ENCODE measurements at regions not wholly inside any gene's neighbourhood (a gene's known extent, or its start where the extent isn't known, plus 50 kb on each side); places are given as distances from the start of the nearest gene placed in this dataset.

- H3K27me3 Mint-ChIP-seq = peaks cover 47% of the 10 kb centered on the region
- H3K4me1 Mint-ChIP-seq (ENCODE audit: low read depth) = peaks cover 4% of the 10 kb centered on the region
- no peaks in the 10 kb centered on the region for H3K36me3 Mint-ChIP-seq (ENCODE audit: insufficient read depth)
Measured at GRCh38 chr1:34372891-34373290, 196.2 kb downstream of the C1orf94 start.

GRCh38 chr1:34373912-34374311 is 197.2 kb downstream of the C1orf94 start:
- H3K4me3 Mint-ChIP-seq (ENCODE audit: low read depth) = no peak overlapping the region
- H3K27me3 Mint-ChIP-seq = peaks cover 46% of the 10 kb centered on the region
- H3K36me3 Mint-ChIP-seq (ENCODE audit: insufficient read depth) = no peaks in the 10 kb centered on the region
- no peak overlapping the region for H3K27ac Mint-ChIP-seq
- peaks cover 5% of the 10 kb centered on the region for H3K4me1 Mint-ChIP-seq (ENCODE audit: low read depth)
- no peak for DNase-seq (ENCODE audit: low spot score, unreplicated experiment)
- H3K9me3 Mint-ChIP-seq (ENCODE audit: low read depth) = no peaks in the 10 kb centered on the region
- no peak for TF ChIP-seq CTCF (IDR thresholded peaks at IDR 0.05; ENCODE audit: unreplicated experiment)

More at GRCh38 chr1:34372891-34373290, 196.2 kb downstream of the C1orf94 start:
- Mint-ChIP-seq H3K27ac (no peak overlapping the region), H3K9me3 (ENCODE audit: low read depth) (no peaks in the 10 kb centered on the region), H3K4me3 (ENCODE audit: low read depth) (no peak overlapping the region)
- TF ChIP-seq CTCF (IDR thresholded peaks at IDR 0.05; ENCODE audit: unreplicated experiment) = no peak
- DNase-seq (ENCODE audit: low spot score, unreplicated experiment) = no peak

- Mint-ChIP-seq H3K27me3 (peaks cover 39% of the 10 kb centered on the region), H3K27ac (no peak overlapping the region), H3K4me1 (ENCODE audit: low read depth) (peaks cover 22% of the 10 kb centered on the region), H3K9me3 (ENCODE audit: low read depth) (no peaks in the 10 kb centered on the region), H3K4me3 (ENCODE audit: low read depth) (no peak overlapping the region), H3K36me3 (ENCODE audit: insufficient read depth) (no peaks in the 10 kb centered on the region)
- DNase-seq (ENCODE audit: low spot score, unreplicated experiment) = no peak
- TF ChIP-seq CTCF (IDR thresholded peaks at IDR 0.05; ENCODE audit: unreplicated experiment) = no peak
Measured at GRCh38 chr1:34376531-34376930, 199.8 kb downstream of the C1orf94 start.

- Mint-ChIP-seq H3K9me3 (ENCODE audit: low read depth) (no peaks in the 10 kb centered on the region), H3K4me1 (ENCODE audit: low read depth) (peaks cover 22% of the 10 kb centered on the region), H3K27ac (no peak overlapping the region), H3K27me3 (peaks cover 34% of the 10 kb centered on the region), H3K4me3 (ENCODE audit: low read depth) (no peak overlapping the region), H3K36me3 (ENCODE audit: insufficient read depth) (no peaks in the 10 kb centered on the region)
- no peak for DNase-seq (ENCODE audit: low spot score, unreplicated experiment)
- no peak for TF ChIP-seq CTCF (IDR thresholded peaks at IDR 0.05; ENCODE audit: unreplicated experiment)
Measured at GRCh38 chr1:34378968-34379856, 202.5 kb downstream of the C1orf94 start.

GRCh38 chr1:34379911-34380310 is 203.2 kb downstream of the C1orf94 start:
- H3K4me1 Mint-ChIP-seq (ENCODE audit: low read depth) = peaks cover 21% of the 10 kb centered on the region
- no peaks in the 10 kb centered on the region for H3K9me3 Mint-ChIP-seq (ENCODE audit: low read depth)

More at GRCh38 chr1:34379911-34380310, 203.2 kb downstream of the C1orf94 start:
- no peak for DNase-seq (ENCODE audit: low spot score, unreplicated experiment)
- TF ChIP-seq CTCF (IDR thresholded peaks at IDR 0.05; ENCODE audit: unreplicated experiment) = no peak
- Mint-ChIP-seq H3K4me3 (ENCODE audit: low read depth) (no peak overlapping the region), H3K27me3 (peaks cover 30% of the 10 kb centered on the region), H3K36me3 (ENCODE audit: insufficient read depth) (no peaks in the 10 kb centered on the region), H3K27ac (no peak overlapping the region)
